ENCODE measurements at regions not wholly inside any gene's neighbourhood (a gene's known extent, or its start where the extent isn't known, plus 50 kb on each side); places are given as distances from the start of the nearest gene placed in this dataset.

- H3K36me3 Mint-ChIP-seq, result peaks cover 2% of the 10 kb centered on the region
- H3K4me1 Mint-ChIP-seq, result no peaks in the 10 kb centered on the region
- H3K9me3 Mint-ChIP-seq, result no peaks in the 10 kb centered on the region
- no peaks in the 10 kb centered on the region for H3K27me3 Mint-ChIP-seq
- no peak overlapping the region for H3K27ac Mint-ChIP-seq
- no peak overlapping the region for H3K4me3 Mint-ChIP-seq
Observed at GRCh38 chr6:56708810-56709597, 66.3 kb upstream of the DST start.

GRCh38 chr6:56706981-56707726, 64.5 kb upstream of the DST start:
- no peak overlapping the region for H3K27ac Mint-ChIP-seq
- peaks cover 1% of the 10 kb centered on the region for H3K27me3 Mint-ChIP-seq
- H3K36me3 Mint-ChIP-seq, result peaks cover 2% of the 10 kb centered on the region
- no peak overlapping the region for H3K4me3 Mint-ChIP-seq
- H3K4me1 Mint-ChIP-seq, result no peaks in the 10 kb centered on the region
- no peaks in the 10 kb centered on the region for H3K9me3 Mint-ChIP-seq

GRCh38 chr6:56699066-56699654, 56.5 kb upstream of the DST start:
- Mint-ChIP-seq H3K4me1 (no peaks in the 10 kb centered on the region), H3K27me3 (peaks cover 1% of the 10 kb centered on the region), H3K36me3 (no peaks in the 10 kb centered on the region), H3K9me3 (no peaks in the 10 kb centered on the region), H3K4me3 (no peak overlapping the region), H3K27ac (no peak overlapping the region)

GRCh38 chr6:56695702-56696101, 53.0 kb upstream of the DST start:
- Mint-ChIP-seq H3K4me1 (no peaks in the 10 kb centered on the region), H3K9me3 (no peaks in the 10 kb centered on the region), H3K36me3 (no peaks in the 10 kb centered on the region), H3K27me3 (no peaks in the 10 kb centered on the region), H3K4me3 (no peak overlapping the region), H3K27ac (no peak overlapping the region)

GRCh38 chr6:56694002-56694401, 51.3 kb upstream of the DST start:
- H3K27ac Mint-ChIP-seq, result no peak overlapping the region
- no peak overlapping the region for H3K4me3 Mint-ChIP-seq
- H3K27me3 Mint-ChIP-seq, result peaks cover 2% of the 10 kb centered on the region
- no peaks in the 10 kb centered on the region for H3K36me3 Mint-ChIP-seq
- H3K4me1 Mint-ChIP-seq, result no peaks in the 10 kb centered on the region
- no peaks in the 10 kb centered on the region for H3K9me3 Mint-ChIP-seq

- H3K27ac Mint-ChIP-seq, result no peak overlapping the region
- no peaks in the 10 kb centered on the region for H3K9me3 Mint-ChIP-seq
- H3K4me1 Mint-ChIP-seq, result peaks cover 0 to 2% (median 0%) of the 10 kb centered on the region in 3 donors
- H3K4me3 Mint-ChIP-seq, result no peak overlapping the region
- peaks cover 2% of the 10 kb centered on the region for H3K27me3 Mint-ChIP-seq
- H3K36me3 Mint-ChIP-seq, result no peaks in the 10 kb centered on the region
Observed at GRCh38 chr6:56693246-56693607, 50.5 kb upstream of the DST start.

GRCh38 chr6:56692523-56693245, 50.0 kb upstream of the DST start:
- H3K9me3 Mint-ChIP-seq, result no peaks in the 10 kb centered on the region
- H3K4me1 Mint-ChIP-seq, result peaks cover 0 to 2% (median 0%) of the 10 kb centered on the region in 3 donors
- H3K4me3 Mint-ChIP-seq, result no peak overlapping the region
- H3K36me3 Mint-ChIP-seq, result no peaks in the 10 kb centered on the region
- H3K27ac Mint-ChIP-seq, result no peak overlapping the region
- H3K27me3 Mint-ChIP-seq, result peaks cover 2% of the 10 kb centered on the region

Measured in IgD-negative memory B cell (primary cell).